H1 (cell line): ENCODE measurements at regions not wholly inside any gene's neighbourhood (a gene's known extent, or its start where the extent isn't known, plus 50 kb on each side); places are given as distances from the start of the nearest gene placed in this dataset.

Source experiments
- CTCF ChIA-PET: fragments of 300-600 bp; sonication (Branson Sonifier 250); formaldehyde crosslinking; loops from one replicate; lab custom pipeline; 2021; ENCODE audit not compliant: partially characterized antibody; lab: Charles Lee
- POLR2A ChIA-PET: fragments of 300-600 bp; sonication (Branson Sonifier 250); formaldehyde crosslinking; loops from one replicate; lab custom pipeline; 2021; ENCODE audit warnings: inconsistent platforms; ENCODE audit not compliant: partially characterized antibody; lab: Charles Lee
- DNase-seq, 2 experiments: peaks; one replicate each; pipeline versions ENCODE4 v3.0.0 to v3.0.0-alpha.2; 2010 to 2022; ENCODE audit warnings: low spot score in 2 of 2, low read depth in 1 of 2, mixed read lengths in 1 of 2
- FAIRE-seq: peaks from 2 replicates; lab custom pipeline; 2011; peaks lifted over from hg19 to GRCh38; lab: Jason Lieb, UNC
- H2AFZ ChIP-seq: 2 replicates; pipeline ENCODE4 v1.8.1; 2012; ENCODE audit warnings: low read length, inconsistent platforms
- H2AK5ac ChIP-seq: 2 replicates; pipeline ENCODE4 v1.6.1; 2013; ENCODE audit warnings: low read depth, low read length
- H2BK120ac ChIP-seq: replicated peaks from 2 replicates; pipeline ENCODE3; 2013; ENCODE audit warnings: low read depth, low read length, inconsistent platforms
- H2BK12ac ChIP-seq: 2 replicates; pipeline ENCODE4 v1.6.1; 2013; ENCODE audit warnings: low read depth, low read length
- H2BK15ac ChIP-seq: 2 replicates; pipeline ENCODE4 v1.6.1; 2013; ENCODE audit warnings: low read length
- H2BK20ac ChIP-seq: 2 replicates; pipeline ENCODE4 v1.6.1; 2013; ENCODE audit warnings: low read length
- H2BK5ac ChIP-seq: 2 replicates; pipeline ENCODE4 v1.6.1; 2013; ENCODE audit warnings: low read depth, low read length
- H3K14ac ChIP-seq: 2 replicates; pipeline ENCODE4 v1.6.1; 2013; ENCODE audit warnings: inconsistent platforms; ENCODE audit not compliant: insufficient read length
- H3K18ac ChIP-seq: 2 replicates; pipeline ENCODE4 v1.6.1; 2013; ENCODE audit warnings: low read length; ENCODE audit errors: extremely low read depth
- H3K23ac ChIP-seq: 2 replicates; pipeline ENCODE4 v1.6.1; 2013; ENCODE audit warnings: inconsistent platforms; ENCODE audit not compliant: insufficient read length
- H3K23me2 ChIP-seq: 2 replicates; pipeline ENCODE4 v1.6.1; 2013; ENCODE audit warnings: low read depth, low read length
- H3K27ac ChIP-seq: 2 replicates; pipeline ENCODE4 v1.6.1; 2011; ENCODE audit warnings: low read depth, low read length, inconsistent platforms
- H3K27me3 ChIP-seq, 4 experiments: replicated peaks in 1 of 4; 1 replicate in 1 of 4; 2 replicates in 3 of 4; pipeline versions ENCODE4 v1.6.1 to v1.8.1; 2011 to 2013; ENCODE audit warnings: low read length in 3 of 4, mild to moderate bottlenecking in 3 of 4, inconsistent platforms in 2 of 4, mixed read lengths in 2 of 4, moderate library complexity in 1 of 4; ENCODE audit not compliant: control insufficient read depth in 3 of 4, insufficient read depth in 3 of 4; ENCODE audit errors: extremely low read depth in 1 of 4
- H3K36me3 ChIP-seq, 4 experiments: 2 replicates each; pipeline versions ENCODE4 v1.6.1 to v1.8.1; 2011 to 2013; ENCODE audit warnings: mild to moderate bottlenecking in 4 of 4, low read length in 3 of 4, moderate library complexity in 2 of 4, control low read depth in 1 of 4, inconsistent platforms in 1 of 4; ENCODE audit not compliant: insufficient read depth in 4 of 4, control insufficient read depth in 2 of 4
- H3K4ac ChIP-seq: replicated peaks from 2 replicates; pipeline ENCODE3; 2013; ENCODE audit warnings: low read length, low read depth, mixed read lengths, inconsistent platforms; ENCODE audit not compliant: insufficient read length
- H3K4me1 ChIP-seq, 4 experiments: replicated peaks in 1 of 4; 1 replicate in 1 of 4; 2 replicates in 3 of 4; pipeline versions ENCODE4 v1.6.1 to v1.8.1; 2011 to 2013; ENCODE audit warnings: low read length in 3 of 4, inconsistent platforms in 2 of 4, mixed read lengths in 1 of 4; ENCODE audit not compliant: insufficient read depth in 4 of 4, control insufficient read depth in 3 of 4
- H3K4me2 ChIP-seq, 2 experiments: 2 replicates each; pipeline versions ENCODE4 v1.6.1 to v1.8.1; 2011 to 2013; ENCODE audit warnings: low read depth in 2 of 2, low read length in 2 of 2, control low read depth in 1 of 2, inconsistent platforms in 1 of 2, mild to moderate bottlenecking in 1 of 2; ENCODE audit not compliant: insufficient read depth in 1 of 2
- H3K4me3 ChIP-seq, 4 experiments: fragments of 200-600, 300-600 bp in 1 of 4; sonication (generic), shearing (Covaris generic), sonication (Bioruptor Twin) in 1 of 4; 2 replicates each; pipeline versions ENCODE4 v1.5.1 to v1.8.1; 2011 to 2016; ENCODE audit warnings: low read length in 4 of 4, low read depth in 3 of 4, control low read depth in 2 of 4, inconsistent platforms in 2 of 4, mild to moderate bottlenecking in 2 of 4, mixed read lengths in 1 of 4, moderate library complexity in 1 of 4; ENCODE audit not compliant: insufficient read depth in 2 of 4; ENCODE audit errors: extremely low read depth in 1 of 4
- H3K56ac ChIP-seq: replicated peaks from 2 replicates; pipeline ENCODE3; 2013; ENCODE audit warnings: low read depth, mild to moderate bottlenecking, mixed read lengths, low read length, inconsistent platforms; ENCODE audit not compliant: insufficient read length
- H3K79me1 ChIP-seq: 2 replicates; pipeline ENCODE4 v1.6.1; 2013; ENCODE audit warnings: low read depth, low read length, control low read depth
- H3K79me2 ChIP-seq, 2 experiments: 2 replicates each; pipeline versions ENCODE4 v1.6.1 to v1.8.1; 2012 to 2013; ENCODE audit warnings: low read length in 2 of 2, mild to moderate bottlenecking in 2 of 2, inconsistent platforms in 1 of 2; ENCODE audit not compliant: insufficient read depth in 2 of 2, control insufficient read depth in 1 of 2
- H3K9ac ChIP-seq, 4 experiments: replicated peaks in 1 of 4; 1 replicate in 1 of 4; 2 replicates in 3 of 4; pipeline versions ENCODE4 v1.6.1 to v1.8.1; 2011 to 2013; ENCODE audit warnings: low read depth in 3 of 4, low read length in 3 of 4, control low read depth in 2 of 4, mild to moderate bottlenecking in 2 of 4, moderate library complexity in 2 of 4, inconsistent platforms in 1 of 4; ENCODE audit errors: extremely low read depth in 1 of 4
- H3K9me3 ChIP-seq, 2 experiments: 2 replicates each; pipeline versions ENCODE4 v1.6.1 to v1.8.1; 2012 to 2013; ENCODE audit warnings: mild to moderate bottlenecking in 2 of 2, moderate library complexity in 2 of 2, control low read depth in 1 of 2, inconsistent platforms in 1 of 2, low read depth in 1 of 2, low read length in 1 of 2, mixed read lengths in 1 of 2; ENCODE audit not compliant: insufficient read depth in 2 of 2
- H4K20me1 ChIP-seq, 2 experiments: replicated peaks in 1 of 2; 2 replicates each; pipeline versions ENCODE3 to v1.8.1; 2011 to 2013; ENCODE audit warnings: inconsistent platforms in 2 of 2, low read length in 2 of 2, mild to moderate bottlenecking in 1 of 2; ENCODE audit not compliant: insufficient read depth in 2 of 2, control insufficient read depth in 1 of 2
- H4K5ac ChIP-seq: 2 replicates; pipeline ENCODE4 v1.6.1; 2013; ENCODE audit warnings: low read length, low read depth, mixed read lengths, inconsistent platforms; ENCODE audit not compliant: insufficient read length
- H4K8ac ChIP-seq: 2 replicates; pipeline ENCODE4 v1.8.0; 2013; ENCODE audit warnings: mild to moderate bottlenecking, moderate library complexity, low read length, inconsistent platforms; ENCODE audit not compliant: insufficient read depth; ENCODE audit errors: extremely low read depth
- H4K91ac ChIP-seq: replicated peaks from 2 replicates; pipeline ENCODE3; 2013; ENCODE audit warnings: low read length, mixed read lengths, inconsistent platforms; ENCODE audit not compliant: insufficient read length
- BCL11A ChIP-seq, 2 experiments: IDR thresholded peaks; one replicate each; pipeline ENCODE4 v1.6.1; 2011; ENCODE audit warnings: low read depth in 2 of 2, low read length in 2 of 2, mild to moderate bottlenecking in 2 of 2
- HDAC2 ChIP-seq, 2 experiments: fragments of 300-600 bp in 1 of 2; sonication (generic) in 1 of 2; IDR thresholded peaks; 2 replicates each; pipeline ENCODE4 v1.6.1; 2011 to 2012; ENCODE audit warnings: low read depth in 2 of 2, low read length in 2 of 2, mild to moderate bottlenecking in 2 of 2, moderate library complexity in 2 of 2, borderline replicate concordance in 1 of 2, inconsistent platforms in 1 of 2
- JUN ChIP-seq: IDR thresholded peaks from 2 replicates; pipeline ENCODE4 v1.6.1; 2011; ENCODE audit warnings: low read depth, mild to moderate bottlenecking, improper control_type of control experiment, low read length
- JUND ChIP-seq: IDR thresholded peaks from 2 replicates; pipeline ENCODE4 v1.6.1; 2011; ENCODE audit warnings: mild to moderate bottlenecking, improper control_type of control experiment, low read length
- POLR2AphosphoS5 ChIP-seq: IDR thresholded peaks from 2 replicates; pipeline ENCODE4 v1.6.1; 2011; ENCODE audit warnings: low read depth, low read length
- POU5F1 ChIP-seq: IDR thresholded peaks from 2 replicates; pipeline ENCODE4 v1.6.1; 2011; ENCODE audit warnings: low read depth, mild to moderate bottlenecking, low read length, moderate library complexity
- SUZ12 ChIP-seq: fragments of 200-600 bp; sonication (generic); IDR thresholded peaks from 2 replicates; pipeline ENCODE4 v1.6.1; 2012; ENCODE audit warnings: mild to moderate bottlenecking, inconsistent platforms, low read length, moderate library complexity, mixed read lengths
- TAF1 ChIP-seq: IDR thresholded peaks from 2 replicates; pipeline ENCODE4 v1.6.1; 2011; ENCODE audit warnings: mild to moderate bottlenecking, low read depth, low read length
- TBP ChIP-seq: IDR thresholded peaks from 2 replicates; pipeline ENCODE4 v1.6.1; 2011; ENCODE audit warnings: low read depth, low read length, improper control_type of control experiment
- YY1 ChIP-seq: IDR thresholded peaks from 2 replicates; pipeline ENCODE4 v1.6.1; 2011; ENCODE audit warnings: low read depth, mild to moderate bottlenecking, low read length
- WGBS, 2 experiments: shearing (Covaris generic) in 1 of 2; methylation state at CpG; one replicate each; pipeline versions ENCODE4 v1.1.6 to v1.1.7; 2013 to 2015; ENCODE audit warnings: low lambda C conversion rate in 2 of 2, mixed read lengths in 2 of 2, inconsistent platforms in 1 of 2, low coverage in 1 of 2, missing lambda C conversion rate in 1 of 2; ENCODE audit not compliant: insufficient replicate concordance in 2 of 2, insufficient coverage in 1 of 2, insufficient read length in 1 of 2; ENCODE audit errors: extremely low coverage in 1 of 2, missing lambda C conversion rate in 1 of 2; 5-methylcytosine and 5-hydroxymethylcytosine counted together
- TF ChIP-seq, protein P1 (sequence below): IDR thresholded peaks from 2 replicates; pipeline ENCODE4 v1.6.1; 2012; ENCODE audit warnings: low read length, inconsistent platforms
- TF ChIP-seq, protein P2 (sequence below): IDR thresholded peaks from 2 replicates; pipeline ENCODE4 v1.6.1; 2011; ENCODE audit warnings: low read length, improper control_type of control experiment

GRCh38 chr6:154625721-154626120 lies 107.5 kb upstream of the SCAF8 start:
- H3K79me2 ChIP-seq, result no peaks in the 10 kb centered on the region
- no peaks in the 10 kb centered on the region for H3K79me1 ChIP-seq
- H3K4me1 ChIP-seq, result no peaks in the 10 kb centered on the region
- TF ChIP-seq HDAC2 (IDR thresholded peaks at IDR 0.05; ENCODE audit: borderline replicate concordance in 1 of 2, low read depth in 2 of 2, low read length in 2 of 2), result no peak
- TF ChIP-seq, protein P1, sequence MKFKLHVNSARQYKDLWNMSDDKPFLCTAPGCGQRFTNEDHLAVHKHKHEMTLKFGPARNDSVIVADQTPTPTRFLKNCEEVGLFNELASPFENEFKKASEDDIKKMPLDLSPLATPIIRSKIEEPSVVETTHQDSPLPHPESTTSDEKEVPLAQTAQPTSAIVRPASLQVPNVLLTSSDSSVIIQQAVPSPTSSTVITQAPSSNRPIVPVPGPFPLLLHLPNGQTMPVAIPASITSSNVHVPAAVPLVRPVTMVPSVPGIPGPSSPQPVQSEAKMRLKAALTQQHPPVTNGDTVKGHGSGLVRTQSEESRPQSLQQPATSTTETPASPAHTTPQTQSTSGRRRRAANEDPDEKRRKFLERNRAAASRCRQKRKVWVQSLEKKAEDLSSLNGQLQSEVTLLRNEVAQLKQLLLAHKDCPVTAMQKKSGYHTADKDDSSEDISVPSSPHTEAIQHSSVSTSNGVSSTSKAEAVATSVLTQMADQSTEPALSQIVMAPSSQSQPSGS, result no peak
- no peak for TF ChIP-seq JUND
- TF ChIP-seq JUN, result no peak
- TF ChIP-seq POLR2AphosphoS5, result no peak
- no peak for TF ChIP-seq TAF1
- TF ChIP-seq YY1, result no peak
- TF ChIP-seq, protein P2, sequence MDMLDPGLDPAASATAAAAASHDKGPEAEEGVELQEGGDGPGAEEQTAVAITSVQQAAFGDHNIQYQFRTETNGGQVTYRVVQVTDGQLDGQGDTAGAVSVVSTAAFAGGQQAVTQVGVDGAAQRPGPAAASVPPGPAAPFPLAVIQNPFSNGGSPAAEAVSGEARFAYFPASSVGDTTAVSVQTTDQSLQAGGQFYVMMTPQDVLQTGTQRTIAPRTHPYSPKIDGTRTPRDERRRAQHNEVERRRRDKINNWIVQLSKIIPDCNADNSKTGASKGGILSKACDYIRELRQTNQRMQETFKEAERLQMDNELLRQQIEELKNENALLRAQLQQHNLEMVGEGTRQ, result no peak
- no peak for TF ChIP-seq POU5F1
- TF ChIP-seq SUZ12, result no peak
- no peak for TF ChIP-seq BCL11A (IDR thresholded peaks at IDR 0.05; ENCODE audit: low read depth in 2 of 2, low read length in 2 of 2)
- no peak for TF ChIP-seq TBP

More at GRCh38 chr6:154625721-154626120, 107.5 kb upstream of the SCAF8 start:
- Histone ChIP-seq H2BK20ac (no peak overlapping the region), H3K56ac (no peak overlapping the region), H3K9ac (no peak overlapping the region), H2BK12ac (no peak overlapping the region), H3K36me3 (no peaks in the 10 kb centered on the region), H3K18ac (no peak overlapping the region), H3K4me3 (no peak overlapping the region), H3K23me2 (no peaks in the 10 kb centered on the region), H2BK15ac (no peak overlapping the region), H3K14ac (no peak overlapping the region), H4K5ac (no peak overlapping the region), H3K27ac (no peak overlapping the region), H2BK120ac (no peak overlapping the region), H3K23ac (no peak overlapping the region), H4K20me1 (no peaks in the 10 kb centered on the region), H3K4me2 (no peak overlapping the region), H3K27me3 (no peaks in the 10 kb centered on the region), H3K9me3 (no peaks in the 10 kb centered on the region), H2BK5ac (no peak overlapping the region), H3K4ac (no peak overlapping the region), H4K91ac (no peak overlapping the region), H2AK5ac (no peak overlapping the region), H2AFZ (no peak overlapping the region), H4K8ac (no peak overlapping the region)
- DNase-seq, result no peak
- FAIRE-seq, result no peak
- ChIA-PET POLR2A (no interaction called here), CTCF (interaction anchor here (0.6 to 1.3 kb wide), 2 partner anchors 10 to 1609 kb away, joined by 3 to 4 read pairs; no protein-coding TSS in a partner anchor)
- WGBS, 2 experiments, result 93% methylated on average over 3 of the region's 3 CpGs; no CpG with 5 or more reads in 1 of the 2 experiments
